ENCODE measurements at regions not wholly inside any gene's neighbourhood (a gene's known extent, or its start where the extent isn't known, plus 50 kb on each side); places are given as distances from the start of the nearest gene placed in this dataset.

DNA sequence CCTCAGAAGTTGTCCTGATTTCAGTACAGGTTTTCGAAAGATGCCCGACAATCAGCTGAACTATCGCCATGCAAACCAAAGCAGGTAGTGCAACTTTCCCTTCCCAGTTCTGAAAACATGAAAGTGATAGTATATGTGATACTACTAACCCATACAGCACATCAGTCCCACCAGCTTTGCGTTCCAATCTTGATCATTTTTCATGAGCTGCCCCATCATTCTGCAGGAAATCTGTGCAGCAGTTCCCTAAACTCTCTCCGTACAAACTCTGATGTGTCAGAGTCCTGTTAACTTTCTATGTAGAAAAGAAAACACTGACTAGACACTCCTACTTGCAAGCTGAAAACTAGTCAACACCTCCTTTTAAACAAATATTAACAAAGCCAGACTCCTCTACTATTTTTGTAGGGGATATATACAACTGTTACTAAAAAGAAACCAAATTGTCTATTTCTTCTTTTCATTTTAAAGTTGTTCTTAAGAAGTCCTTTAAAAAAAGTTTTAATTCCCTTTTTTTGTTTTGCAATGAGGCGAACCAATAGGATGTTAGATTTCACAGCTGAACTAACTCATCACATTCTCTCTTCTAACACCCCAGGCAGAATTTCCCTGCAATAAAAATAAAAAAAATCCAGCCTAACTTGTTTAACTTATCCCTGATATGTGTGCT, 99.6 kb upstream of the DST start:
- TF ChIP-seq, protein P1, sequence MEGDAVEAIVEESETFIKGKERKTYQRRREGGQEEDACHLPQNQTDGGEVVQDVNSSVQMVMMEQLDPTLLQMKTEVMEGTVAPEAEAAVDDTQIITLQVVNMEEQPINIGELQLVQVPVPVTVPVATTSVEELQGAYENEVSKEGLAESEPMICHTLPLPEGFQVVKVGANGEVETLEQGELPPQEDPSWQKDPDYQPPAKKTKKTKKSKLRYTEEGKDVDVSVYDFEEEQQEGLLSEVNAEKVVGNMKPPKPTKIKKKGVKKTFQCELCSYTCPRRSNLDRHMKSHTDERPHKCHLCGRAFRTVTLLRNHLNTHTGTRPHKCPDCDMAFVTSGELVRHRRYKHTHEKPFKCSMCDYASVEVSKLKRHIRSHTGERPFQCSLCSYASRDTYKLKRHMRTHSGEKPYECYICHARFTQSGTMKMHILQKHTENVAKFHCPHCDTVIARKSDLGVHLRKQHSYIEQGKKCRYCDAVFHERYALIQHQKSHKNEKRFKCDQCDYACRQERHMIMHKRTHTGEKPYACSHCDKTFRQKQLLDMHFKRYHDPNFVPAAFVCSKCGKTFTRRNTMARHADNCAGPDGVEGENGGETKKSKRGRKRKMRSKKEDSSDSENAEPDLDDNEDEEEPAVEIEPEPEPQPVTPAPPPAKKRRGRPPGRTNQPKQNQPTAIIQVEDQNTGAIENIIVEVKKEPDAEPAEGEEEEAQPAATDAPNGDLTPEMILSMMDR (IDR thresholded peaks at IDR 0.05; ENCODE audit: insufficient read depth, low read length): no peak
- TF ChIP-seq POLR2AphosphoS5 (IDR thresholded peaks at IDR 0.05; ENCODE audit: low read depth) (no peak), GABPA (IDR thresholded peaks at IDR 0.05; ENCODE audit: low read depth) (no peak)
- TF ChIP-seq, protein P2, sequence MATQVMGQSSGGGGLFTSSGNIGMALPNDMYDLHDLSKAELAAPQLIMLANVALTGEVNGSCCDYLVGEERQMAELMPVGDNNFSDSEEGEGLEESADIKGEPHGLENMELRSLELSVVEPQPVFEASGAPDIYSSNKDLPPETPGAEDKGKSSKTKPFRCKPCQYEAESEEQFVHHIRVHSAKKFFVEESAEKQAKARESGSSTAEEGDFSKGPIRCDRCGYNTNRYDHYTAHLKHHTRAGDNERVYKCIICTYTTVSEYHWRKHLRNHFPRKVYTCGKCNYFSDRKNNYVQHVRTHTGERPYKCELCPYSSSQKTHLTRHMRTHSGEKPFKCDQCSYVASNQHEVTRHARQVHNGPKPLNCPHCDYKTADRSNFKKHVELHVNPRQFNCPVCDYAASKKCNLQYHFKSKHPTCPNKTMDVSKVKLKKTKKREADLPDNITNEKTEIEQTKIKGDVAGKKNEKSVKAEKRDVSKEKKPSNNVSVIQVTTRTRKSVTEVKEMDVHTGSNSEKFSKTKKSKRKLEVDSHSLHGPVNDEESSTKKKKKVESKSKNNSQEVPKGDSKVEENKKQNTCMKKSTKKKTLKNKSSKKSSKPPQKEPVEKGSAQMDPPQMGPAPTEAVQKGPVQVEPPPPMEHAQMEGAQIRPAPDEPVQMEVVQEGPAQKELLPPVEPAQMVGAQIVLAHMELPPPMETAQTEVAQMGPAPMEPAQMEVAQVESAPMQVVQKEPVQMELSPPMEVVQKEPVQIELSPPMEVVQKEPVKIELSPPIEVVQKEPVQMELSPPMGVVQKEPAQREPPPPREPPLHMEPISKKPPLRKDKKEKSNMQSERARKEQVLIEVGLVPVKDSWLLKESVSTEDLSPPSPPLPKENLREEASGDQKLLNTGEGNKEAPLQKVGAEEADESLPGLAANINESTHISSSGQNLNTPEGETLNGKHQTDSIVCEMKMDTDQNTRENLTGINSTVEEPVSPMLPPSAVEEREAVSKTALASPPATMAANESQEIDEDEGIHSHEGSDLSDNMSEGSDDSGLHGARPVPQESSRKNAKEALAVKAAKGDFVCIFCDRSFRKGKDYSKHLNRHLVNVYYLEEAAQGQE (IDR thresholded peaks at IDR 0.05; ENCODE audit: insufficient replicate concordance, low read depth): no peak
